ENCODE measurements at regions not wholly inside any gene's neighbourhood (a gene's known extent, or its start where the extent isn't known, plus 50 kb on each side); places are given as distances from the start of the nearest gene placed in this dataset.
A peak's percentile ranks its signal among the peaks of the same experiment; 100 is the strongest.
"Not testable (repeated sequence)": the region's sequence is repeated elsewhere in the genome, so short reads cannot be mapped to it uniquely, and the experiment has no call there.

- H3K4me3 ChIP-seq (replicated peaks in 1 of 3), result no peak overlapping the region
- no peaks in the 10 kb centered on the region for H3K9me3 ChIP-seq
- no peak for DNase-seq
- no peak for TF ChIP-seq CTCF (IDR thresholded peaks at IDR 0.05)
- TF ChIP-seq POLR2A (IDR thresholded peaks at IDR 0.05), result no peak
- H3K27ac ChIP-seq, result no peak overlapping the region
- H3K4me1 ChIP-seq, result no peaks in the 10 kb centered on the region
- H3K36me3 ChIP-seq, result no peaks in the 10 kb centered on the region
- intact Hi-C loops (cut with DNase I), result no loop called here
- WGBS, 2 donors, result 95 to 99% methylated on average over 1 of the region's 1 CpG
- no peaks in the 10 kb centered on the region for H3K27me3 ChIP-seq
Measured at GRCh38 chr22:22961574-22961973, 74.0 kb downstream of the IGLL5 start.

GRCh38 chr22:22968366-22968765, 80.8 kb downstream of the IGLL5 start:
- no peaks in the 10 kb centered on the region for H3K4me1 ChIP-seq
- no peak for TF ChIP-seq POLR2A (IDR thresholded peaks at IDR 0.05)
- no peak for TF ChIP-seq CTCF (IDR thresholded peaks at IDR 0.05)
- H3K4me3 ChIP-seq (replicated peaks in 1 of 3), result no peak overlapping the region
- WGBS, 2 donors, result 46 to 78% methylated on average over 1 of the region's 1 CpG
- H3K27me3 ChIP-seq, result no peaks in the 10 kb centered on the region
- no peaks in the 10 kb centered on the region for H3K36me3 ChIP-seq
- H3K27ac ChIP-seq, result no peak overlapping the region
- intact Hi-C loops (cut with DNase I), result no loop called here
- DNase-seq, result no peak
- no peaks in the 10 kb centered on the region for H3K9me3 ChIP-seq

- 95 to 96% methylated on average over 3 of the region's 3 CpGs for WGBS, 2 donors
Measured at GRCh38 chr22:22972605-22973004, 85.0 kb downstream of the IGLL5 start.

GRCh38 chr22:22973336-22973735, 85.7 kb downstream of the IGLL5 start:
- DNase-seq, result peak; percentile 11 to 12
- WGBS, 2 donors, result 83 to 93% methylated on average over 3 of the region's 3 CpGs
- Histone ChIP-seq H3K9me3 (no peaks in the 10 kb centered on the region), H3K4me1 (no peaks in the 10 kb centered on the region), H3K36me3 (no peaks in the 10 kb centered on the region), H3K27me3 (no peaks in the 10 kb centered on the region), H3K27ac (no peak overlapping the region), H3K4me3 (replicated peaks in 1 of 3) (no peak overlapping the region)
- intact Hi-C loops (cut with DNase I), result no loop called here
- TF ChIP-seq CTCF (IDR thresholded peaks at IDR 0.05), result no peak
- TF ChIP-seq POLR2A (IDR thresholded peaks at IDR 0.05), result no peak

More at GRCh38 chr22:22972605-22973004, 85.0 kb downstream of the IGLL5 start:
- H3K36me3 ChIP-seq; H3K4me3 ChIP-seq (replicated peaks in 1 of 3); intact Hi-C loops (cut with DNase I); H3K4me1 ChIP-seq; H3K27me3 ChIP-seq; H3K9me3 ChIP-seq; H3K27ac ChIP-seq; DNase-seq: not testable (repeated sequence)

- 16 to 28% methylated on average over 3 of the region's 3 CpGs for WGBS, 2 donors
- Histone ChIP-seq H3K36me3 (no peaks in the 10 kb centered on the region), H3K4me3 (replicated peaks in 1 of 3) (no peak overlapping the region), H3K4me1 (no peaks in the 10 kb centered on the region), H3K27ac (no peak overlapping the region), H3K9me3 (no peaks in the 10 kb centered on the region), H3K27me3 (no peaks in the 10 kb centered on the region)
- DNase-seq, result peak; percentile 50 to 61
- intact Hi-C loops (cut with DNase I), result no loop called here
- no peak for TF ChIP-seq POLR2A (IDR thresholded peaks at IDR 0.05)
- TF ChIP-seq CTCF (IDR thresholded peaks at IDR 0.05), result no peak
Measured at GRCh38 chr22:22974156-22974555, 86.5 kb downstream of the IGLL5 start.
